ENCODE measurements at regions not wholly inside any gene's neighbourhood (a gene's known extent, or its start where the extent isn't known, plus 50 kb on each side); places are given as distances from the start of the nearest gene placed in this dataset.

DNA sequence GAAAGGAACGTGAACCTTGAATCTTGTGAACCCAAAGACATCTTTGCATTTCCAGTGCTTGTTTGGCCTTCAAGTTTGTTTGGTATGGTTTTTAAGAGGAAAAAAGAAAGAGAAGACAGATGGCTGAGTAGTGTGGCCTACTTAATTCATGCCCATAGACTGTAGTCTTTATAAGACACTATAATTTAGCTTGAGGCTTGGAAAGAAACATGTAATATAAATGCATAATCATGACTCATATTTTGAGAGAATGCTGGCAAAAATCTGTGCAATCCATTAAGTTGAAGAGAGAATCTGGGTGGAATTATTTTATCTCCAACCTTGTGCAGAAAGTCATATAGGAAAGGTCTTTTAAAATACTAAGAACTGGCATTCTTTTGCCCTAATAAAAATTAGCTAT, 179.3 kb downstream of the SIPA1L2 start:
- TF ChIP-seq RAD21 (IDR thresholded peaks at IDR 0.05; ENCODE audit: low read depth) (no peak), TAF1 (IDR thresholded peaks at IDR 0.05; ENCODE audit: low read depth) (no peak), NFIC (IDR thresholded peaks at IDR 0.05) (no peak), EP300 (IDR thresholded peaks at IDR 0.05; ENCODE audit: borderline replicate concordance) (no peak), CEBPB (IDR thresholded peaks at IDR 0.05) (no peak)
- TF ChIP-seq, protein P1, sequence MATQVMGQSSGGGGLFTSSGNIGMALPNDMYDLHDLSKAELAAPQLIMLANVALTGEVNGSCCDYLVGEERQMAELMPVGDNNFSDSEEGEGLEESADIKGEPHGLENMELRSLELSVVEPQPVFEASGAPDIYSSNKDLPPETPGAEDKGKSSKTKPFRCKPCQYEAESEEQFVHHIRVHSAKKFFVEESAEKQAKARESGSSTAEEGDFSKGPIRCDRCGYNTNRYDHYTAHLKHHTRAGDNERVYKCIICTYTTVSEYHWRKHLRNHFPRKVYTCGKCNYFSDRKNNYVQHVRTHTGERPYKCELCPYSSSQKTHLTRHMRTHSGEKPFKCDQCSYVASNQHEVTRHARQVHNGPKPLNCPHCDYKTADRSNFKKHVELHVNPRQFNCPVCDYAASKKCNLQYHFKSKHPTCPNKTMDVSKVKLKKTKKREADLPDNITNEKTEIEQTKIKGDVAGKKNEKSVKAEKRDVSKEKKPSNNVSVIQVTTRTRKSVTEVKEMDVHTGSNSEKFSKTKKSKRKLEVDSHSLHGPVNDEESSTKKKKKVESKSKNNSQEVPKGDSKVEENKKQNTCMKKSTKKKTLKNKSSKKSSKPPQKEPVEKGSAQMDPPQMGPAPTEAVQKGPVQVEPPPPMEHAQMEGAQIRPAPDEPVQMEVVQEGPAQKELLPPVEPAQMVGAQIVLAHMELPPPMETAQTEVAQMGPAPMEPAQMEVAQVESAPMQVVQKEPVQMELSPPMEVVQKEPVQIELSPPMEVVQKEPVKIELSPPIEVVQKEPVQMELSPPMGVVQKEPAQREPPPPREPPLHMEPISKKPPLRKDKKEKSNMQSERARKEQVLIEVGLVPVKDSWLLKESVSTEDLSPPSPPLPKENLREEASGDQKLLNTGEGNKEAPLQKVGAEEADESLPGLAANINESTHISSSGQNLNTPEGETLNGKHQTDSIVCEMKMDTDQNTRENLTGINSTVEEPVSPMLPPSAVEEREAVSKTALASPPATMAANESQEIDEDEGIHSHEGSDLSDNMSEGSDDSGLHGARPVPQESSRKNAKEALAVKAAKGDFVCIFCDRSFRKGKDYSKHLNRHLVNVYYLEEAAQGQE (IDR thresholded peaks at IDR 0.05; ENCODE audit: low read depth) = no peak
- TF ChIP-seq, protein P2, sequence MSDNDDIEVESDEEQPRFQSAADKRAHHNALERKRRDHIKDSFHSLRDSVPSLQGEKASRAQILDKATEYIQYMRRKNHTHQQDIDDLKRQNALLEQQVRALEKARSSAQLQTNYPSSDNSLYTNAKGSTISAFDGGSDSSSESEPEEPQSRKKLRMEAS (IDR thresholded peaks at IDR 0.05) = no peak
- TF ChIP-seq, protein P3, sequence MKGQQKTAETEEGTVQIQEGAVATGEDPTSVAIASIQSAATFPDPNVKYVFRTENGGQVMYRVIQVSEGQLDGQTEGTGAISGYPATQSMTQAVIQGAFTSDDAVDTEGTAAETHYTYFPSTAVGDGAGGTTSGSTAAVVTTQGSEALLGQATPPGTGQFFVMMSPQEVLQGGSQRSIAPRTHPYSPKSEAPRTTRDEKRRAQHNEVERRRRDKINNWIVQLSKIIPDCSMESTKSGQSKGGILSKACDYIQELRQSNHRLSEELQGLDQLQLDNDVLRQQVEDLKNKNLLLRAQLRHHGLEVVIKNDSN (IDR thresholded peaks at IDR 0.05) = no peak

DNA sequence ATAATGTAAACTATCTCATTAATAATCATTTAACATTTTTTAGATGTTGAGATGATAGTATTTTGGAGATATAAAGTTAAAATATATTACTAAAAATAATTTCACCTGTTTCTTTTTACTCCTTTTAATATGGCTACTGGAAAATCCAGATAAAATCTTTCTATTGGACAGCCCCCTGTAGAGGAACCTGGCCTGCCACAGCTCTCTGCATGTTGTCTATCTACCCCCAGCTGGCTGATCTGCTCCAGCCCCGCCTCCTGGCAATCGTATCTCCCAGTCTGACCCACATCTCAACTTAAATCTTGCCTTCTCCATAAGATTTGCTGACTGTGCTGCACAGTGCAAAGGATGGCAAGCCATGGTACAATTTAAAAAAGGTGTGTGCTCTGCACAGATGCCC, 182.8 kb downstream of the SIPA1L2 start:
- TF ChIP-seq YY1 (IDR thresholded peaks at IDR 0.05; ENCODE audit: low read depth) (no peak), TAF1 (IDR thresholded peaks at IDR 0.05; ENCODE audit: low read depth) (no peak), EGR1 (IDR thresholded peaks at IDR 0.05) (no peak)
- TF ChIP-seq, protein P3 (IDR thresholded peaks at IDR 0.05) = no peak

DNA sequence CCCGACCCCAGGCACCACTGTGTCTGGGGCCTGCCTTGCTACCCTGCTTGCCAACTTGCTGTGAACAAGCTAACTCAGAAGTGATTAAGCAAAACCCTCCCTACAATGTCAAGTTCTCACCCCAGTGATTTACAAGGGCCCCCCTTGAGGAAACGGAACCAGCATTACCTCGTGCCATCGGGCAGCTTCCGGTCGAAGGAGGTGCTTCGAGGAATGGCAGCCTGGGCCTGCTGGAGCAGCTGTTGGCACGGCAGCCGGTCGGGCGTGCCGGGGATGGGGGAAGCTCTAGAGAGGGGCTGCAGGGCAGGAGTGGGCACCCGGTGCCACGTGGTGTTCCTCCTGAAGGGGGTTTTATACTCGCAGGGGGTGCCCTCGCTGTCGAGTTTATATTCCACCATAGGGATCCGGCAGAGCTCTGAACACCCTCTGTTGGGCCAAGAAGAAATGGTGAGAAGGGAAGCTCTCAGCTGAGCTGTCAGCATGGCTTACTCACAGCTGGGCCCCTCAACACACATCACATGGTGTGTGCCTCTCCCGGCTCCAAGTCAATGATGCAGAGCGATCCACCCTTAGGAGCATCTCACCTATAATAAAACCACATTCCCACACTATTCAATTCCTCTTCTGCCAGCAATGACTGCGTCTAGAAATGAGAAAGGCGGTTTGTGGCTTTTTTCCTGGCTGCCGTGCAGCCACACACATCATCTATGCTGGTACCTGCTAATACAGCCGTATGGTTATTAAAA, 184.4 kb downstream of the SIPA1L2 start:
- TF ChIP-seq, protein P3 (IDR thresholded peaks at IDR 0.05) = no peak
- TF ChIP-seq EP300 (IDR thresholded peaks at IDR 0.05; ENCODE audit: borderline replicate concordance) (no peak), TAF1 (IDR thresholded peaks at IDR 0.05; ENCODE audit: low read depth) (no peak), CEBPB (IDR thresholded peaks at IDR 0.05) (no peak), YY1 (IDR thresholded peaks at IDR 0.05; ENCODE audit: low read depth) (no peak)

DNA sequence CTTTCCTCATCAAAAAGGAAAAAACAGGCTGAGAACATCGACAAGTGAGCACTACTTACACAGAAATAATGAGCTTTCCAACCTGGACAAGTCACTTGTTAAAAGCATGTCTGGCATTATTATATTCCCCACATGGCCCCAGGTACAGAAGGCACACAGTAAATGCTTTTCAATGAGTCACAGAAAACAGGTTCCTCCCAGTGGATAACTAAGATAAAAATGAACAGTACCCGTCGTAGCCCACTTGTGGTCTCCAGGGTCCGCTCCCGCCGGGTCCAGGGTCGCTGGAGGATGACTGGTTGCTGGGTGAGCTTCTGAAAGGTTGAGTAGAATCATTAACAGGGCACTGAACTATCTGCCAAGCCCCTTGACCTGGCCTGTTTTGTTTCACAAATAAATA, 186.6 kb downstream of the SIPA1L2 start:
- TF ChIP-seq EP300 (IDR thresholded peaks at IDR 0.05; ENCODE audit: borderline replicate concordance) (no peak), EGR1 (IDR thresholded peaks at IDR 0.05) (no peak), TAF1 (IDR thresholded peaks at IDR 0.05; ENCODE audit: low read depth) (no peak), CREB1 (IDR thresholded peaks at IDR 0.05; ENCODE audit: low read depth) (no peak), RAD21 (IDR thresholded peaks at IDR 0.05; ENCODE audit: low read depth) (no peak), YY1 (IDR thresholded peaks at IDR 0.05; ENCODE audit: low read depth) (no peak), FOXM1 (IDR thresholded peaks at IDR 0.05; ENCODE audit: borderline replicate concordance, low read depth) (no peak), NFIC (IDR thresholded peaks at IDR 0.05) (no peak), TCF12 (IDR thresholded peaks at IDR 0.05; ENCODE audit: low read depth) (no peak), ZBTB7A (IDR thresholded peaks at IDR 0.05; ENCODE audit: low read depth) (no peak), CEBPB (IDR thresholded peaks at IDR 0.05) (no peak), TEAD4 (IDR thresholded peaks at IDR 0.05) (no peak)
- TF ChIP-seq, protein P3 (IDR thresholded peaks at IDR 0.05) = no peak
- TF ChIP-seq, protein P1 (IDR thresholded peaks at IDR 0.05; ENCODE audit: low read depth) = no peak
- TF ChIP-seq, protein P2 (IDR thresholded peaks at IDR 0.05) = no peak

DNA sequence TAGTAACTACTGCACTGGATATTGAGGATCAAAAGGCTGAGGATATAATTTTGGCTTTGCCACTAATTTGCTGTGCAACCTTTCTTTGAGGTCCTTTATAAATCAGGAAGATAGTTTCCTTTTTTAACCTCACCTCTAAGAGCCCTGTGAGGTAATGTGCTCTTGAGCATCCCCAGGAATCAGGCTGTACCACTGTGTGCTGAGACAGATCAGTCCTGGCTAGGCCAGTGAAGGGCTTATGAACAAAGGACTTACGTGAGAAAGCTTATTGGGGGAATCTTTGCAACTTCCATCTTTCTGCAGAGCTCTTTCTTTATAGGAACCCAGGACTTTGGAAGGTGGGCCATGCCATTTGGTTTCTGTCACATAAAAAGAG, 188.9 kb downstream of the SIPA1L2 start:
- no peak for TF ChIP-seq CREB1 (IDR thresholded peaks at IDR 0.05; ENCODE audit: low read depth)
- no peak for TF ChIP-seq TEAD4 (IDR thresholded peaks at IDR 0.05)
- TF ChIP-seq EP300 (IDR thresholded peaks at IDR 0.05; ENCODE audit: borderline replicate concordance) = no peak
- TF ChIP-seq, protein P3 (IDR thresholded peaks at IDR 0.05) = no peak
- no peak for TF ChIP-seq ZBTB7A (IDR thresholded peaks at IDR 0.05; ENCODE audit: low read depth)
- TF ChIP-seq FOXM1 (IDR thresholded peaks at IDR 0.05; ENCODE audit: borderline replicate concordance, low read depth) = no peak
- TF ChIP-seq EGR1 (IDR thresholded peaks at IDR 0.05) = no peak
- TF ChIP-seq, protein P1 (IDR thresholded peaks at IDR 0.05; ENCODE audit: low read depth) = no peak
- no peak for TF ChIP-seq CEBPB (IDR thresholded peaks at IDR 0.05)
- TF ChIP-seq YY1 (IDR thresholded peaks at IDR 0.05; ENCODE audit: low read depth) = no peak
- TF ChIP-seq TAF1 (IDR thresholded peaks at IDR 0.05; ENCODE audit: low read depth) = no peak
- TF ChIP-seq TCF12 (IDR thresholded peaks at IDR 0.05; ENCODE audit: low read depth) = no peak
- TF ChIP-seq, protein P2 (IDR thresholded peaks at IDR 0.05) = no peak
- TF ChIP-seq NFIC (IDR thresholded peaks at IDR 0.05) = no peak
